ENCODE measurements at regions not wholly inside any gene's neighbourhood (a gene's known extent, or its start where the extent isn't known, plus 50 kb on each side); places are given as distances from the start of the nearest gene placed in this dataset.

DNA sequence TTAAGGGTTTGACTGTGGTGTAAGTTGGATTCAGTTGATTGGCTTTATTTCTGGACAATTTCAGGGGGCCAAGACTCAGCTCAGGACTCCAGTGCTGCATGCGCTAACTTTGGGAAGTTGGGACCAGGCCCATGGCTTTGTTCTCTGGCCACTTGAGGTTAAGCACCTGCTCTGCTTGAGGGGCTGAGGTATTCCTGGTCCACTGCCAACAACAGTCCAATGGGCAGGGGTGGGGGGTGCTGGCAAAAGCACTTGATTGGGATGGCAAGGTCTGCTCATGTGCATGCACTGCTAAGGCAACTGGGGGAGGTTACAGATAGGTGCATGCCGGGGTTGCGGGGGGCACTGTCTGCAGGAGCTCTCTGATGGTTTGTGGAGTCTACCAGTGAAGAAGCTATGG lies 52.6 kb upstream of the ASB17 start:
- no peak for DNase-seq

DNA sequence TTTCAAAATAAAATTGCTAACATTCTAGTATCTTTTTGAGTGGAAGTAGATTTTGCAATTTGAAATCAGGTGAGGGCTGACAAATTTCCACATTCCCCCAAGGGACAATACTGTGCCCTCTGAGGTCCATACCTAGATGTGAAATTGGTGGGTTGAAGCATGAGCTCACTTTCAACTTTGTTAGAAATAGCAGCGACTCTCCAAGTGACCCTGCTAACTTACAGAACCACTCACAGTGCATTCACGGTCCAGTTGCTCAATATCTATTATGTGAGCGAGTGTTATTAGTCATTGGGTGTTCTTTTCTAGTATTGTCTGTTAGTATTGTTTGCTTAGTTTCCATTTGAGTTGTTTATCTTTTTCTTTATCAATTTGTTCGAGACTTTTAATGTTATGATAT lies 53.6 kb upstream of the ASB17 start:
- no peak for DNase-seq

DNA sequence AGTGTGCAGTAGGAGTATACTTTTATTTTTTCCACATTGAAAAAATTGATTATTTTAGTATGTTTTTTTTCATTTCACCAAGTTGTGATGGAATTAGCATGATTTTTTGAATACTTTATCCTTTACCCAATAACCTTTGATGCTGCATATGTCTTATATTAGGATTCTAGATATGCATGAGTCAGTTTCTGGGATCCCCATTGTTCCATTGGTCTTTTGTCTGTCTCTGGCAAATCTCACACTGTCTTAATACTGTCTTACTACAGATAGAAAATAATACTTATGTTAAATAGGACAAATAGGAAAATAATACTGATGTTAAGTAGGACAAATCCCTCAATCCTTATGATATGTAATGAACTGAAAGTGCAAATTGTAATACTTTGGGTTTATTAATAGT lies 54.3 kb upstream of the ASB17 start:
- DNase-seq: no peak

DNA sequence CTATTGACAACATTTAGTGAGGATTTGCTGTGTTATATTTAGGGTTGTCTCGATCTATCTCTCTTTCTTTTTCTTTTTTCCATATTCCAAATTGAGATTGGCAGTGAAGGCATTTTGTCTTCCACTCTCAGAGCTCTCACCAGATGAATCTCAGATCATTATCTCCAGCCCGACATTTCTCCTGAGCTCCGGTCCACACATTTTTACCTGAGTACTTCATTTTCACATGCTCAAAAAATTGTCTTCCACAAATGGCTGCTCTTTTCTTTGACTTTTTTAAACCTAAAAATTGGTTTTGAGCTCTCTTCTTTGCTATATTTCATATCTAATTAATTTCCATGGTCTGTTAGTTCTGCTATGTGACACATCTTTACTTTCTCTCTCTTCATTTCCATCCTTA lies 56.9 kb upstream of the ASB17 start:
- DNase-seq: no peak

DNA sequence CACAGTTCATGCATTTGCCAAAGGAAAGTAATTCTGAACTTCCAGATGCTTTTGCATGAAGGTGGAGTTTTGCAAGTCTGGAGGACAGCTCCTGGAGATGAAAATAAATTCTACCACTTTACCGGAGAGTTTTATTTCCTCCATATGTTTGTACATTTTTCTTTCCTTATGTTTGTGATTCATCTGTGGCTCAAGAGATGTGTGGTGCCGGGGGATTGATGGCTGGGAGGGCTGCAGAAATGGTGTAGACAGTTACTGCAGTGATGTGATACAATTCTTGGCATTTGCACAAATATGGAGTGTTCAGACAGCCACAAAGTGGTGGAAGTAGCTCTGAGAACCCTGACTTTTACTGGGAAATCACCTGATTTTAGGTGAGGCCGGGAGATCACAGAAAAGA lies 58.5 kb upstream of the ASB17 start:
- DNase-seq: no peak

DNA sequence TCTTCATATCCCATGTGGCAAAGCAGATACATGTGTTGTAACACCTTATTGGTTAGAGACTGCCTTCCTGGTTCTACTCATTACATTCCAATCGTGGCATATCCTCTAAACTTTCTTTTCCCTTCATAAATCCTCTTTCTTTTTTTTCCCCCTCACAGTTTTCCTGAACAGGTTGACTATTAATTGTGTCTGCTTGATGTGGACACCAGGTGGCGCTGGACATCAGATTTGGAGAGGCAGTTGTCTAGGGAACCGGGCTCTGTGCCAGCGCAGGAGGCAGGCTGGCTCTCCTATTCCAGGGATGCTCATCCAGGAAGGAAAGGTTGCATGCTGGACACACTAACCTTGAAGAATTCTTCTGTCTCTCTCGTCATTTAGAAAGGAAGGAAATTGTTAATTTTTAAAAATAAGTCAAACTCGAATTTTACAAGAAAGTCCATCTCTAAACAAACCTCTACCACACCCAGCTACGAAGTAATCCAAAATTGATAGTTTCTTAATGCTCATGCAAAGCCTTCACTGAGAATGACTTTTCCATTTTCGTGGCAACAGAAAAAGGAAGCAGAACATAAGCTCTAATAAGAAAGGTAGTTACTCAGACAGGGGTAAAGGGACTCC lies 59.4 kb upstream of the ASB17 start:
- DNase-seq: peak; percentile 65

DNA sequence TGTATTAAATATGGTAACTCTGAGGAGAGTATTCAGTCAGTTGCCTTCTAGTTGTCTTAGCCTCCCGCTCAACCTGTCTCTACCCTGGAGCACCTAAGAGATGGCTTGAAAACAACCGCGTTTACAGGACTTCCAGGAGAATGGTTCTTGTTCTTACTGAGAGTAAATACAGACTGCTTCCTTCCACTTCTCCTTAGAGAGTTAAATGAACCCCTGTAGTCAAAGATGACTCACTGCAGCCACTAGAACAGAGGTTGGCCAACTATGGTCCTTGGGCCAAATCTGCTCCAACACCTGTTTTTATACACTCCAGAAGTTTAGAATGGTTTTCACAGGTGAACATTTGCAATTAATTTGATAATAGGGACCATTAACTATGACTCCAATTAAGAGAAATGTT lies 60.1 kb upstream of the ASB17 start:
- no peak for DNase-seq

DNA sequence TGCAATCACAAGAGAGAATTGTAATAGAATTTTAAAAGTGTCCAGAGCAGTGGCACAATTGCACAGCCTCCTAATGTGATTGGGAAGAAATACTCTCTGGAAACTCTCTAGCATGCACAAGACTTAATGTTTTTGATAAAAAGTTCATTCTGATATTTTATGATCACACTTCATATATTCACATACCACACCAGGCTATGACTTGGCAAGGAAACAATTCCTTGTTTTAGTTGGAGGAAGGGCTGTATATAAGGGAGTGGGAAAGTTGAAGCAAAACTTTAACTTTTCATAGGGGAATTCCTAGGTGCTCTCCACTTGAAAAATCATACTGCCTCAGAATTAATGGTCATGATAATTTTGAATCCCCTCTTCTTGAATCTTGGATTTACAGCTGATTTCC lies 61.5 kb upstream of the ASB17 start:
- DNase-seq: no peak

DNA sequence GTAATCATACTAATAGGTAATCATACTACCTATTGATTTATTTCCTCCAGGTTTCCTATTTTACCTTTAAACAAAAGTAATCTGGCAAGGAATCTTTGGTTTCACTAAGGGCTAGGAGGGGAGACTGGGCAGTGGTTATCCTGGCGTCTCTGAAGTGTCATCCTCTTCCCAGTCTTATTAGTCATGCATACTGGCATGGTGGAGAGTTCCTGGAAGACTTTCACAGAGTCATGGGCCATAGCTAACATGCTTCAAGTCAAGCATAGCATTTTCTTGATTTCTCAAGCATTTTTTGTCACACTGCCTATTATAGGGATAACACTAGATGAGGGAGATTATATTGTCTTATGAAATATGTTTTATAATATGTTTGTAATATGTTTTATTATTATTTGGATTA lies 64.0 kb upstream of the ASB17 start:
- no peak for DNase-seq

DNA sequence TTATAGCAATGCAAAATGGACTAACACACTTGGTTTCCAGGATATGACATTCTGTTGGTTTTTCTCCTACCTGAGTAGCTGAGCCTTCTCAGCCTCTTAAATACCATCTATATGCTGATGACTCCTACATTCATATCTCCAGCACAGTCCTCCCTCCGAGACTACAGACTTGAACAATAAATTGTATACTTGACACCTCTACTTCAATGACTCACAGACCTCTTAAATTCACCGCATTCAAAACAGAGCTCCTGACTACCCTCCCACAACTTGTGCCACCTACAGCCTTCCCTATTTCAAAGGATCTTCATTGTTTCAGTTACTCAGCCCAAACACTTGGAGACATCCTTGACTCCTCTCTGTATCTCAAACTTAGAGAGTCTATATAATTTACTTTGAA lies 66.8 kb upstream of the ASB17 start:
- no peak for DNase-seq

DNA sequence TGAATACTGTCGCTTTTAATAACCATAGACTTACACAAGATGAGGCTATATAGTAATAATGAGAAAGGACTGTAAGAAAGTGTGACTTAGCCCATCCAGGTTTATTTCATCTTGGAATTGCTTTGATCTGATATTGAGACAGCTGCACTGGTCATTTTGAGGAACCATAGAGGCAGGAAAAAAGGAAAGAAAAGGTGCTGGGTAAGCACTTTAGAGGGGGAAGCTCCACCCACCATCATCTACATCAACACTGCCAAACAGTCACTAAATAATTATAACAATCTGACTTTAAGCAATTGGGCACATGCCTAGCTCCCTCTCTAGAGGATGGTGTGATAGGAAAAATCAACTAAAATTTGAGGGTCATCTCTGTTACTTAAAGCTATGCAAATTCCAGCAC lies 70.6 kb upstream of the ST6GALNAC3 start:
- DNase-seq: no peak

DNA sequence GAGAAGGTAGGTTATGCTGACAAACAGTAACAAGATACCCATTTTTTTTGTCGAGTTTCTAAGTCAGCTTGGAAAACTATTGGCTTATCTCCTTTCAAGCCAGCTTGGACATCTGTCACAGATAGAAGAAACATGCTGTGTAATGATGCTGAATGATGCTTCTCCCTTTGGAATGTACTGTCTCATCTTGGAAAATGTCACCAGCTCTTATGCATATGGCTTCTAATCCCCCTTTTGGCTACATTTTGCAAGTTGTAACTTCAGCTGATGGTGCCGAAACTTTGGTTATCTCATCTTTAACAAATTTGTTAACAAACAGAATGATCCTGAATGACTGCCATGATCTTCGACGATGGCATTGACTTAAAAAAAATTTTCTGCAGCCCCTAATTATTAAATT lies 68.8 kb upstream of the ST6GALNAC3 start:
- no peak for DNase-seq

DNA sequence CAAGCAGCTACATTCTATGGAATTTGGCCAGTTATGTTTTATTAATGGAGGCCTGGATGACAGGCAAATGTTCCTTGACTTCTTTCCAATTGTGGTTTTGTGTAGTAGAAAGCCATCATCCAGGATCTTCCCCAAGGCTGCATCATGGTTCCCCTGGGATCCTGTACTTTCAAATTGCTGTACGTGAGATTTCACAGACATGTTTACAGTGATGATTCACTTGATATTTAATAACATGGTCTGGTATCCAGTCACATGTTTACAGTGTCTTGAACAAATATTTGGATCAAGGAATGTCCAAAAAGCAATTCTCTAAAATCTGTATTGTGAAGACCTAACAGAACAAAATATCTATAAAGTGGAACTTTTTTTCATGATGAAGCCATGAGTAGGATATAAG lies 68.3 kb upstream of the ST6GALNAC3 start:
- DNase-seq: no peak

DNA sequence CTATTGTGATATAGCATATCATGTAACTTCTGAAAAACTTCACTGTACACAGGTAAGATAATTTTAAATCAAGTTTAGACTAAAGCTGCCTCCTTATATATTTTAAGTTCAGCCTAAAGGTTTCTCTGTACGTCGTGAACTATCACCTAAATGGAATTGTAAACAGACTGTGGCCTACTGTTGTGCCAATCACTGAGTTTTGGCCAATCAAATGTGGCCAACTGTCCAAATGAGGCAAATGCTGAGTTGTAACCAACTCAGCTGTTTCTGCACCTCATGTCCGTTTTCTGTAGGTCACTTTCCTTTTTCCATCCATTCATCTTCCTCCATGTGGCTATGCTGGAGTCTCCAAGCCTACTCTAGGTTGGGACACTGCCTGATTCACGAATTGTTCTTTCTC lies 63.7 kb upstream of the ST6GALNAC3 start:
- no peak for DNase-seq

DNA sequence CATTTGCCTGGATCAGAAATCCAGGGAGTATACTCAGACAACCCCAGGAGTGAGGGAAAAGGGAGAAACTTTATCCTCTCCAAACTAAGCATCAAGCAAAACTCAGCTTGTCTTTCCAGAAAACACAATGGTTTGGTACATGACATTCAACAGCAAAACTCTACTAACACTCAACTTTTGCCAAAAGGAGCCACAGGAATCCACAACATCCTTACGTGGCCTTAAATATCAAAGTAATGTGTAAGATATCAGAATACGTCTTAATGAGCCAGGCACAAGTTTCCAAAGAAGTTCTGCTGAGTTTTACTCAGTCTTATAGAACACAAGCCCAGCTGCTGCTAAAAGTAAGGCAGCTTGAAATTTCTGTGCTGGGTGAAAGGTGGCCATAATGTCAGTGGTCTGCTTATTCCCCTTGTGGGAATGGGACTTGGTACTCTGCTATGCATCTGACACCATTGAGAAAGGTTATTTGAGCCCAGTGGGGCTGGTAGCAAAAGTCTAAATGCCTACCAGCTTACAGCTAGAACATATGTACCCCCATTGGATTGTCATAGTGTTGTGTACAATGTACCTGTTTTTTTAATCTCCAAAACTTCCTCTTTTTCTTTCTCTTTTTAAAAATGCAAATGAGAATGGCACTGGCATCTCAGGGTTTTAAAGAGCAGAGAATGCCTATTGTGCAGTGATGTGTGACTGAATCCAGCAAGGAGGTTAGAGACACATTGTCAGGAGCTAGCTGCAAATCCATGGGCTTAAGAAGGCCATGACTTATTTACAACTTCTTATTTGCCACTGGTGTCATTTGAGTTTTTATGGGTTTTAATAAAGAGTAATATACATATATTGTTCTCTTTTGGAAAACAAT lies 62.0 kb upstream of the ST6GALNAC3 start:
- no peak for DNase-seq

DNA sequence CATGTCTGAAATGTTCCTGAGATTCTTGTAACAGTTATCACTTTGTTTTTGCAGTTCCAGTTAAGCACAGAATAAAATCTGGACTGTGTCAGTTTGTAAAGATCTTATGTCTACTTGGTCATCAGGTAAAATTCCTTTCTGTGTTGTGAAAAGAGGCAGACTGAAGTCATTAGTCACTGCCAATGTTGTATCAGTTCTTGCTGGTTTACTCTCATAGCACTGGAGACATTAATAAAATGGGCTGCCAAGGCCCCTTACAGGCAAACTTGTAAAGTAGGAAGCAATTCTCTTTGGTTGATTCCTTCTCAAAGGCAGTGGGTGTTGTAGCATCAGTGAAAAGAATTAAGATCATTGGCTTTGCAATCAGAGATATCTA lies 61.4 kb upstream of the ST6GALNAC3 start:
- DNase-seq: no peak

DNA sequence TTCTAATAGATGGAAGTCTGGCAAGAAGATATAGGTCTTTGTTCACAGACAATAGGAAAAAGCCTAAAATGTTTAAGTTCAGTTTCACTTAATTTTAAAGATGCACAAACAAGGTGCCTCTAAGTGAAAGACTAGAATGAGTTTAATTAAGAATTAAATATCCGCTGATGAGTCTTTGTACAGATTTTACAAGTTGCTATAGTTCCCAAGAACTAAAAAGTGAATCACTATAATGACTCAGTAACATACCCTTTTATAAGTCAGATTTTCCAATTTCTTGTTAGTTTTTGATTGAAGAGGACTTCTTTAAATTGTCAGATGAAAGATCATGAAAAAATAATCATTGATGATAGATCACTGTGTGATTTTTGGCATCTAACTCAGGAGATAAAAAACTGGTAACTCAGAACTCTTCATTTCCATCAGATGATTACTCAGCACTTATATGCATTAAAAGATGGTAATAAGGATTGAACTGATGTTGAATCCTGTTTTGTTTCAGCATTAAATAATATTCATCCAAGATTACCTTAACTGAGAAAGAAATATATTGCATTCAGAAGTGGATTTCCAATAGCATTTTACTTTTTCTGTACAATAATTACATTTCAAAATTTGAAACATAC lies 59.0 kb upstream of the ST6GALNAC3 start:
- no peak for DNase-seq

DNA sequence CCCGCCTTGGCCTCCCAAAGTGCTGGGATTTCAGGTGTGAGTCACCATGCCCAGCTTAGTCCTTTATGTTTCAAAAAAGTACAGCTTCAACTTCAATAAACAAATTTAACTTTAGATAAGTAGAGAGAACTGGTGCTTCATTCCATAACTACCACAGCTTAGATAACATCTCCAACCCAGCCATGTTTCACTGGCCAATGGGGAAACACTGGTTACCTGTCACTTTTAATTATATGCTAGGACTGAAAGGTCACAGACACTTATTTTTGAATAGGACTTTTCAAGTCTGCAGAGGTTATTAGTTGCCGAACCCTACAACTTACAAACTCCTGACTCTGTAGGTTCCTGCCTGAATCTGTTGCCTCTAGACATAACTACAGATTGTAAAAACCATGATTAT lies 56.5 kb upstream of the ST6GALNAC3 start:
- DNase-seq: no peak

DNA sequence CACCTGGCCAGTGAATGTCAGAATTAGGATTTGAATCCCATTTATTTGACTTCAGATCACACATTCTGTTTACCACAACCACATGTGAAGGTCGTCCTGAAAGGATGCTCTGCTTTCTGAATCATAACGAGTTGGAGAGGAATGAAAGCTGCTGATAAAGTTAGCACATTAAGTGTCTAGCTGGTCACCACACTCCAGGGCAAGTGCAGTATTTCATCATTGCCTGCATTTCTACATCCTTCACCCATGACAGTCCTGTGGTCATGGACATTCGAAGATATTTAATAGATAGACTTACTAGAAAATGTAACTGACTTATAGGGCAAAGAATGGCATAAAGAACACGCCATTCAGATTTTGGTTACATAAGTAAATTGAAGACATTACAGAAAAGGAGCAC lies 52.7 kb upstream of the ST6GALNAC3 start:
- DNase-seq: no peak

DNA sequence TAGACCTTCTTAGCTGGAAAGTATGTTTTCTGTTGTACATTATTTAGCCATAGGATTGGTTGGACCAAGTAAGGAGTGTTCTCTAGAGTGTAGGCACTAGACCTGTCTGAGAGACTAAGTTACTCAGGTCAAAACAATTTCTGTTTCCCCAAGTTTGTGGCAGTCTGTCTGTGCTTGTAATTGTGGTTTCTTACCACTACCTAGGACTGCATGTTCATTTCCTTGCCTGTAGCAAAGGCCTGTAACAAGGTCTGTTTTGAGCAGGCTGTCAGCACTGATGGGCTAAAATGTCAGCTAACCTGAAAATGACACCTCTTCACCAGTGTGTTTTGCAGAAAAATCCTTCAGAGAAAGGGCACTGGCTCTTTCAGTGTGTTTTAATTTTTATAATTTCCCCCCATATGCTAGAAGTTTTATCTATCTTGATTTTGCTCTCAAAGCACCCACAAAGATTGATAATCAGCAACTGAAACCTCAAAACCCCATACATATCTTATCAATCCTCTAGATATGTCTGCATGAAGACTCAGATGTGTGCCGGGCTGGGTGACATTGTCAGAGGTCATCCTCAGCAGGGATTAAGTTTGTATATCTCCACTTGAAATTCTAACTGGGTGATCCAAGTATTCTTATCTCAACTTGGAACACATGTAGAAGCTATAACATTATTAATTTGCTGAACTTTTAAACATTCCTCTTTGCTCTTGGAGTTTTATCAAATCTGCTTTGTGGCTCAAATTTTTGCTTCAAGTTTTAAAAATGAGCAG lies 50.7 kb upstream of the ST6GALNAC3 start:
- DNase-seq: no peak
